ENCODE measurements at regions not wholly inside any gene's neighbourhood (a gene's known extent, or its start where the extent isn't known, plus 50 kb on each side); places are given as distances from the start of the nearest gene placed in this dataset.

GRCh38 chr1:3978196-3978989, 78.3 kb upstream of the C1orf174 start:
- ATAC-seq (no peak), DNase-seq (no peak)
- intact Hi-C loops (cut with DNase I) = no loop called here
- no peaks in the 10 kb centered on the region for H3K4me1 ChIP-seq
- TF ChIP-seq CTCF (IDR thresholded peaks at IDR 0.05) = no peak
- no peaks in the 10 kb centered on the region for H3K36me3 ChIP-seq
- H3K27ac ChIP-seq = no peak overlapping the region
- no peaks in the 10 kb centered on the region for H3K9me3 ChIP-seq
- no peak overlapping the region for H3K4me3 ChIP-seq
- no peaks in the 10 kb centered on the region for H3K27me3 ChIP-seq (ENCODE audit: low read depth)

GRCh38 chr1:3978990-3979325, 78.9 kb upstream of the C1orf174 start:
- no peaks in the 10 kb centered on the region for H3K36me3 ChIP-seq
- DNase-seq = no peak
- no peak overlapping the region for H3K27ac ChIP-seq
- ATAC-seq = no peak
- intact Hi-C loops (cut with DNase I) = no loop called here
- no peaks in the 10 kb centered on the region for H3K27me3 ChIP-seq (ENCODE audit: low read depth)
- H3K4me1 ChIP-seq = no peaks in the 10 kb centered on the region
- no peak overlapping the region for H3K4me3 ChIP-seq
- no peak for TF ChIP-seq CTCF (IDR thresholded peaks at IDR 0.05)
- H3K9me3 ChIP-seq = no peaks in the 10 kb centered on the region

- intact Hi-C loops (cut with DNase I) = no loop called here
- Histone ChIP-seq H3K27ac (no peak overlapping the region), H3K4me1 (no peaks in the 10 kb centered on the region), H3K4me3 (no peak overlapping the region), H3K36me3 (no peaks in the 10 kb centered on the region), H3K9me3 (no peaks in the 10 kb centered on the region), H3K27me3 (ENCODE audit: low read depth) (no peaks in the 10 kb centered on the region)
- ATAC-seq (no peak), DNase-seq (no peak)
- no peak for TF ChIP-seq CTCF (IDR thresholded peaks at IDR 0.05)
These were observed 81.2 kb upstream of the C1orf174 start for GRCh38 chr1:3981261-3981660.

- intact Hi-C loops (cut with DNase I) = no loop called here
- H3K4me1 ChIP-seq = no peaks in the 10 kb centered on the region
- no peak for DNase-seq
- no peaks in the 10 kb centered on the region for H3K36me3 ChIP-seq
- no peak overlapping the region for H3K4me3 ChIP-seq
- no peak overlapping the region for H3K27ac ChIP-seq
- TF ChIP-seq CTCF (IDR thresholded peaks at IDR 0.05) = no peak
- no peaks in the 10 kb centered on the region for H3K27me3 ChIP-seq (ENCODE audit: low read depth)
- ATAC-seq = no peak
- H3K9me3 ChIP-seq = no peaks in the 10 kb centered on the region
These were observed 81.9 kb upstream of the C1orf174 start for GRCh38 chr1:3981746-3982505.

- ATAC-seq = no peak
- DNase-seq = no peak
- no peaks in the 10 kb centered on the region for H3K9me3 ChIP-seq
These were observed 83.1 kb upstream of the C1orf174 start for GRCh38 chr1:3983181-3983580.

More at GRCh38 chr1:3983181-3983580, 83.1 kb upstream of the C1orf174 start:
- Histone ChIP-seq H3K27me3 (ENCODE audit: low read depth) (no peaks in the 10 kb centered on the region), H3K4me1 (no peaks in the 10 kb centered on the region), H3K4me3 (no peak overlapping the region), H3K36me3 (no peaks in the 10 kb centered on the region), H3K27ac (no peak overlapping the region)
- intact Hi-C loops (cut with DNase I) = no loop called here
- no peak for TF ChIP-seq CTCF (IDR thresholded peaks at IDR 0.05)

Measured in lower lobe of right lung (tissue), 2 donors.